Spleen (tissue), 11 donors: ENCODE measurements at regions not wholly inside any gene's neighbourhood (a gene's known extent, or its start where the extent isn't known, plus 50 kb on each side); places are given as distances from the start of the nearest gene placed in this dataset.

ENCODE experiments used
- DNase-seq: peaks from one replicate; pipeline ENCODE4 v3.0.0-alpha.2; 2020
- H3K27ac ChIP-seq, 8 donors: fragments of 200-600 bp; sonication (generic) in 7 of 8; 1 replicate in 4 of 8; 2 replicates in 4 of 8; pipeline versions ENCODE4 v1.5.0 to v1.8.0; 2016 to 2021; ENCODE audit warnings: inconsistent platforms in 4 of 8, mild to moderate bottlenecking in 4 of 8, moderate library complexity in 1 of 8
- H3K27me3 ChIP-seq, 7 donors: fragments of 200-600 bp; sonication (generic) in 6 of 7; replicated peaks in 1 of 7; 1 replicate in 4 of 7; 2 replicates in 3 of 7; pipeline versions ENCODE4 v1.5.0 to v1.8.0; 2016 to 2021; ENCODE audit warnings: inconsistent platforms in 3 of 7, mild to moderate bottlenecking in 1 of 7
- H3K36me3 ChIP-seq, 6 donors: fragments of 200-600 bp; sonication (generic) in 5 of 6; 1 replicate in 4 of 6; 2 replicates in 2 of 6; pipeline versions ENCODE4 v1.5.0 to v1.8.0; 2016 to 2021; ENCODE audit warnings: inconsistent platforms in 2 of 6
- H3K4me1 ChIP-seq, 6 donors: fragments of 200-600 bp; sonication (generic) in 5 of 6; 1 replicate in 3 of 6; 2 replicates in 3 of 6; pipeline versions ENCODE4 v1.5.0 to v1.8.0; 2016 to 2021; ENCODE audit warnings: inconsistent platforms in 3 of 6
- H3K4me3 ChIP-seq, 8 donors: fragments of 200-600 bp; sonication (generic) in 7 of 8; 1 replicate in 4 of 8; 2 replicates in 4 of 8; pipeline versions ENCODE4 v1.5.0 to v1.8.0; 2016 to 2021; ENCODE audit warnings: inconsistent platforms in 4 of 8, mild to moderate bottlenecking in 4 of 8, moderate library complexity in 2 of 8
- H3K9me3 ChIP-seq, 8 donors: fragments of 200-600 bp; sonication (generic) in 7 of 8; 1 replicate in 4 of 8; 2 replicates in 4 of 8; pipeline versions ENCODE4 v1.5.0 to v1.8.0; 2016 to 2021; ENCODE audit warnings: inconsistent platforms in 4 of 8
- POLR2A ChIP-seq, 3 donors: fragments of 450-650 bp; IDR thresholded peaks; one replicate each; pipeline ENCODE4 v1.5.1; 2017; ENCODE audit warnings: antibody characterized with exemption in 3 of 3, mild to moderate bottlenecking in 1 of 3
- POLR2AphosphoS5 ChIP-seq, 3 donors: sonication (generic); formaldehyde crosslinking; IDR thresholded peaks; one replicate each; pipeline ENCODE4 v1.5.1; 2017; ENCODE audit warnings: antibody characterized with exemption in 3 of 3
- WGBS, 5 donors: extraction: QIAGEN DNeasy Blood & Tissue Kit in 3 of 5; methylation state at CpG; one replicate each; pipeline versions ENCODE4 v1.1.5 to v1.1.7; 2013 to 2018; 5-methylcytosine and 5-hydroxymethylcytosine counted together
- intact Hi-C: fragments of 100-400 bp; cut with DNase I; formaldehyde crosslinking; loops from one replicate; pipeline ENCODE4 v1.15.0; 2023; ENCODE audit warnings: low total_unique reads
- TF ChIP-seq, protein P1 (sequence below), 11 experiments: fragments of 200-600 bp in 7 of 11; fragments of 450-650 bp in 4 of 11; sonication (generic) in 4 of 11; IDR thresholded peaks in 8 of 11; conservative IDR thresholded peaks in 3 of 11; 1 replicate in 7 of 11; 2 replicates in 4 of 11; pipeline versions ENCODE4 v1.4.0 to v1.8.0; 2016 to 2021; ENCODE audit warnings: antibody characterized with exemption in 11 of 11, inconsistent platforms in 4 of 11, mild to moderate bottlenecking in 1 of 11
- donor health status: healthy with polysubstance abuse.
- donor health status: DM: no; HTN: no; CAD: no; lungs with moderate emphysema.
- donor health status: DM: no; HTN: no; CAD: no.
- donor health status: Bipolar disorder and iron deficiency.
- donor health status: healthy.
- donor health status: DM: no; HTN: no; CAD: no.
- donor health status: DM: yes; HTN: yes; CAD: no.

DNA sequence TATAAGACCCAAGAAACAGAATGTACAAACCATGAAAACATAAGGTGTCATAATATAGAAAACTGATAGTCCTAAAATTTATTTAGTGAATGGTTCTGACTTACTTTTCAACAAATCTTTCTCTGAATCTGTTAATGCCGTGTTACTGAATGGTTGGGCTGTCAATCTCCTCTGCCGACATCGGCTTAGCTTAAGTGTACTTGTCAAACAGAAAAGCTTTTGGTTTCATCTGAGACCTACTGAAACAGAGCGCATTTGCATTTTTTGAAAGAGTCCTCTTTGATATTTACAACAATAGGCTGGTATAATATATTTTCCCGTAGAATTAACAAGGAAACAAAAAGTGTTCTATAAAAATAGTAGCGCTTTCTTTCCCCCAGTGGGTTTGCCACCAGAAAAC is 120.9 kb upstream of the ZNF804B start:
- no peak overlapping the region for H3K4me3 ChIP-seq
- no peak for DNase-seq
- H3K9me3 ChIP-seq, result peaks cover 0 to 6% (median 0%) of the 10 kb centered on the region in 8 donors
- H3K36me3 ChIP-seq, result no peaks in the 10 kb centered on the region
- no peaks in the 10 kb centered on the region for H3K27me3 ChIP-seq
- TF ChIP-seq POLR2A (IDR thresholded peaks at IDR 0.05) (no peak), POLR2AphosphoS5 (IDR thresholded peaks at IDR 0.05) (no peak)
- TF ChIP-seq, protein P1, sequence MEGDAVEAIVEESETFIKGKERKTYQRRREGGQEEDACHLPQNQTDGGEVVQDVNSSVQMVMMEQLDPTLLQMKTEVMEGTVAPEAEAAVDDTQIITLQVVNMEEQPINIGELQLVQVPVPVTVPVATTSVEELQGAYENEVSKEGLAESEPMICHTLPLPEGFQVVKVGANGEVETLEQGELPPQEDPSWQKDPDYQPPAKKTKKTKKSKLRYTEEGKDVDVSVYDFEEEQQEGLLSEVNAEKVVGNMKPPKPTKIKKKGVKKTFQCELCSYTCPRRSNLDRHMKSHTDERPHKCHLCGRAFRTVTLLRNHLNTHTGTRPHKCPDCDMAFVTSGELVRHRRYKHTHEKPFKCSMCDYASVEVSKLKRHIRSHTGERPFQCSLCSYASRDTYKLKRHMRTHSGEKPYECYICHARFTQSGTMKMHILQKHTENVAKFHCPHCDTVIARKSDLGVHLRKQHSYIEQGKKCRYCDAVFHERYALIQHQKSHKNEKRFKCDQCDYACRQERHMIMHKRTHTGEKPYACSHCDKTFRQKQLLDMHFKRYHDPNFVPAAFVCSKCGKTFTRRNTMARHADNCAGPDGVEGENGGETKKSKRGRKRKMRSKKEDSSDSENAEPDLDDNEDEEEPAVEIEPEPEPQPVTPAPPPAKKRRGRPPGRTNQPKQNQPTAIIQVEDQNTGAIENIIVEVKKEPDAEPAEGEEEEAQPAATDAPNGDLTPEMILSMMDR (IDR thresholded peaks at IDR 0.05 in 8 of 11, conservative IDR thresholded peaks at IDR 0.05 in 3 of 11), result no peak
- 88 to 96% (median 90%) methylated on average over 6 of the region's 6 CpGs for WGBS, 5 donors
- no peaks in the 10 kb centered on the region for H3K4me1 ChIP-seq
- intact Hi-C loops, result no loop called here
- H3K27ac ChIP-seq, result no peak overlapping the region

DNA sequence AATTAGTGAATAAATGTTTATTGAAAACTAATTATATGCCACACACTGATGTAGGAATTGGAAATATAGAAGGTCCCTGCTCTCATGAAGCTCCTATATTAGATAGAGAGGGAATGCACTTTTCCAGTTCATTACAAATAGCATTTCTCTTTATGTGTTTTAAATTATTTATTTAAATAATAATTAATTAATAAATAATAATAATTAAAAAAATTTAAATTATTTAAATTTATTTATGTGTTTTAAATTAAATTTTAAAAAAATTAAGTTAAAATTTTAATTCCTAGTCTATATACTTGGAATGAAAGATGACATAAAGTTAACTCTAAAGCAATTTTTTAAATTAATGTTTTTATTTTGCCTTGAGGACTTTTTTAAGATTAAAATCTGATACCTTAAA is 121.7 kb upstream of the ZNF804B start:
- no peak for DNase-seq
- no peaks in the 10 kb centered on the region for H3K36me3 ChIP-seq
- H3K4me1 ChIP-seq, result no peaks in the 10 kb centered on the region
- H3K27ac ChIP-seq, result no peak overlapping the region
- peaks cover 0 to 6% (median 0%) of the 10 kb centered on the region in 8 donors for H3K9me3 ChIP-seq
- no peak for TF ChIP-seq POLR2AphosphoS5 (IDR thresholded peaks at IDR 0.05)
- TF ChIP-seq POLR2A (IDR thresholded peaks at IDR 0.05), result no peak
- TF ChIP-seq, protein P1 (IDR thresholded peaks at IDR 0.05 in 8 of 11, conservative IDR thresholded peaks at IDR 0.05 in 3 of 11), result no peak
- intact Hi-C loops, result no loop called here
- no peak overlapping the region for H3K4me3 ChIP-seq
- H3K27me3 ChIP-seq, result no peaks in the 10 kb centered on the region

DNA sequence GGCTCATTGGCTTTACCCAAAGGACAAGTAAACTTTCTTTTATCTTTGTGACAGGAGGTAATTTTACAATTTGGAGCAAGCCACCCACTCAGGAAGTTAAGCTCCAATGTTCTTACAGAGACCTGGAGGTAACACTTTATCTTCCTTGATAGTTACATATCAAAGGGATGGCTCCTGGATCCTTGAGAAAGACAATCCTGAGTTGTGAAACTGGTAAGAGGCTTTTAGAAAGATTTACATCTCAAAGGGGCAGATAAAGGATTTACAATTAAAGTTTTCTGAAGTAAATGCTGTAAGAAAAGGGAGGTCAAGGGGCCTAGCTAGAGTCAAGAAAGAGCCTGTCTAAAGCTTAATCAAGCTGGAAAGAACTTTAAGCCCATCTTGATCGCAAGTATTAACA is 124.4 kb upstream of the ZNF804B start:
- Histone ChIP-seq H3K4me3 (no peak overlapping the region), H3K9me3 (no peaks in the 10 kb centered on the region), H3K36me3 (no peaks in the 10 kb centered on the region), H3K4me1 (no peaks in the 10 kb centered on the region), H3K27ac (no peak overlapping the region), H3K27me3 (no peaks in the 10 kb centered on the region)
- DNase-seq, result no peak
- WGBS, 5 donors, result 35 to 68% (median 57%) methylated on average over 1 of the region's 1 CpG
- intact Hi-C loops, result no loop called here
- no peak for TF ChIP-seq POLR2AphosphoS5 (IDR thresholded peaks at IDR 0.05)
- TF ChIP-seq, protein P1 (IDR thresholded peaks at IDR 0.05 in 8 of 11, conservative IDR thresholded peaks at IDR 0.05 in 3 of 11), result no peak
- no peak for TF ChIP-seq POLR2A (IDR thresholded peaks at IDR 0.05)

DNA sequence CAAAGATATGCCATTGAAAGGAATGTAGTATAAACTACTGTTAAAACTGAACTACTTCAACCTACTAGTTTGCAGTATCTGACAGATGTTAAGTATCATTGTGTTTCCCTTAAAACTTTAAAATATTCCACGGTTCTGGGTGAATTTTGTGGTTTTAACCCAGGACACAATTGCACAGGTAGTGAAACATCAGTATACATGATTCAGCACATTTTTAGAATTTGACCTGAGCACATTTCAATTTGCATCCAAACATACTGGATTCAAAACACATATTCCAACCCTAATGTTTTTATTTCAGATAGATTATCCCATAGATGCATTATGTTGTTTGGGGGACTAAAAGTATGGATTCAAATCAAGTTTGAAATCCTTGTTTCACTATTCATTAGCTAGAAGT is 129.9 kb upstream of the ZNF804B start:
- H3K27ac ChIP-seq, result no peak overlapping the region
- no peaks in the 10 kb centered on the region for H3K4me1 ChIP-seq
- intact Hi-C loops, result no loop called here
- TF ChIP-seq POLR2A (IDR thresholded peaks at IDR 0.05), result no peak
- no peak for TF ChIP-seq POLR2AphosphoS5 (IDR thresholded peaks at IDR 0.05)
- TF ChIP-seq, protein P1 (IDR thresholded peaks at IDR 0.05 in 8 of 11, conservative IDR thresholded peaks at IDR 0.05 in 3 of 11), result no peak
- no peak overlapping the region for H3K4me3 ChIP-seq
- H3K36me3 ChIP-seq, result no peaks in the 10 kb centered on the region
- 58 to 78% (median 69%) methylated on average over 1 of the region's 1 CpG for WGBS, 5 donors
- DNase-seq, result no peak
- H3K9me3 ChIP-seq, result no peaks in the 10 kb centered on the region
- H3K27me3 ChIP-seq, result no peaks in the 10 kb centered on the region
